ENCODE measurements at regions not wholly inside any gene's neighbourhood (a gene's known extent, or its start where the extent isn't known, plus 50 kb on each side); places are given as distances from the start of the nearest gene placed in this dataset.

DNA sequence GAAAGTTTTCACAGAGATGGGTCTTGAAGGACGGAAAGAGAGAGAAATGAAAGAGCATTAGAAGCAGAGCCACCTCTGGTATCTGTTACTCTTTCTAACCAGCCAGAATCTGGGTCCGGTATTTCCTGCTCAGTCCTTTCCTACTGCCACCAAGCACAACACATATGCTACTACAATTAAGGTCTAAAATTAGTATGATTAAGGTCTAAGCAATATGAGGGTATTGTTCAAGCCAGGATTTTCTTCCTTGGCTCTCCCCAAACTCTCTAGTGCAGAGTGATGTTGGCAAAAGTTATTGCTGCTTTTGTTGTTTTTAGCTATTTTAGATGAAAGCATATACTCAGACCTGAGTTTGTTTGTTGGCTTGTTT, 59.2 kb upstream of the EED start:
- TF ChIP-seq, protein P1, sequence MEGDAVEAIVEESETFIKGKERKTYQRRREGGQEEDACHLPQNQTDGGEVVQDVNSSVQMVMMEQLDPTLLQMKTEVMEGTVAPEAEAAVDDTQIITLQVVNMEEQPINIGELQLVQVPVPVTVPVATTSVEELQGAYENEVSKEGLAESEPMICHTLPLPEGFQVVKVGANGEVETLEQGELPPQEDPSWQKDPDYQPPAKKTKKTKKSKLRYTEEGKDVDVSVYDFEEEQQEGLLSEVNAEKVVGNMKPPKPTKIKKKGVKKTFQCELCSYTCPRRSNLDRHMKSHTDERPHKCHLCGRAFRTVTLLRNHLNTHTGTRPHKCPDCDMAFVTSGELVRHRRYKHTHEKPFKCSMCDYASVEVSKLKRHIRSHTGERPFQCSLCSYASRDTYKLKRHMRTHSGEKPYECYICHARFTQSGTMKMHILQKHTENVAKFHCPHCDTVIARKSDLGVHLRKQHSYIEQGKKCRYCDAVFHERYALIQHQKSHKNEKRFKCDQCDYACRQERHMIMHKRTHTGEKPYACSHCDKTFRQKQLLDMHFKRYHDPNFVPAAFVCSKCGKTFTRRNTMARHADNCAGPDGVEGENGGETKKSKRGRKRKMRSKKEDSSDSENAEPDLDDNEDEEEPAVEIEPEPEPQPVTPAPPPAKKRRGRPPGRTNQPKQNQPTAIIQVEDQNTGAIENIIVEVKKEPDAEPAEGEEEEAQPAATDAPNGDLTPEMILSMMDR (IDR thresholded peaks at IDR 0.05): no peak
- TF ChIP-seq, protein P2, sequence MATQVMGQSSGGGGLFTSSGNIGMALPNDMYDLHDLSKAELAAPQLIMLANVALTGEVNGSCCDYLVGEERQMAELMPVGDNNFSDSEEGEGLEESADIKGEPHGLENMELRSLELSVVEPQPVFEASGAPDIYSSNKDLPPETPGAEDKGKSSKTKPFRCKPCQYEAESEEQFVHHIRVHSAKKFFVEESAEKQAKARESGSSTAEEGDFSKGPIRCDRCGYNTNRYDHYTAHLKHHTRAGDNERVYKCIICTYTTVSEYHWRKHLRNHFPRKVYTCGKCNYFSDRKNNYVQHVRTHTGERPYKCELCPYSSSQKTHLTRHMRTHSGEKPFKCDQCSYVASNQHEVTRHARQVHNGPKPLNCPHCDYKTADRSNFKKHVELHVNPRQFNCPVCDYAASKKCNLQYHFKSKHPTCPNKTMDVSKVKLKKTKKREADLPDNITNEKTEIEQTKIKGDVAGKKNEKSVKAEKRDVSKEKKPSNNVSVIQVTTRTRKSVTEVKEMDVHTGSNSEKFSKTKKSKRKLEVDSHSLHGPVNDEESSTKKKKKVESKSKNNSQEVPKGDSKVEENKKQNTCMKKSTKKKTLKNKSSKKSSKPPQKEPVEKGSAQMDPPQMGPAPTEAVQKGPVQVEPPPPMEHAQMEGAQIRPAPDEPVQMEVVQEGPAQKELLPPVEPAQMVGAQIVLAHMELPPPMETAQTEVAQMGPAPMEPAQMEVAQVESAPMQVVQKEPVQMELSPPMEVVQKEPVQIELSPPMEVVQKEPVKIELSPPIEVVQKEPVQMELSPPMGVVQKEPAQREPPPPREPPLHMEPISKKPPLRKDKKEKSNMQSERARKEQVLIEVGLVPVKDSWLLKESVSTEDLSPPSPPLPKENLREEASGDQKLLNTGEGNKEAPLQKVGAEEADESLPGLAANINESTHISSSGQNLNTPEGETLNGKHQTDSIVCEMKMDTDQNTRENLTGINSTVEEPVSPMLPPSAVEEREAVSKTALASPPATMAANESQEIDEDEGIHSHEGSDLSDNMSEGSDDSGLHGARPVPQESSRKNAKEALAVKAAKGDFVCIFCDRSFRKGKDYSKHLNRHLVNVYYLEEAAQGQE (IDR thresholded peaks at IDR 0.05; ENCODE audit: insufficient read depth in 1 of 2, low read depth in 2 of 2, low read length in 1 of 2): no peak
- TF ChIP-seq POLR2AphosphoS5 (IDR thresholded peaks at IDR 0.05; ENCODE audit: low read depth, low read length): no peak

Data from Panc1 (cell line).